ENCODE measurements at regions not wholly inside any gene's neighbourhood (a gene's known extent, or its start where the extent isn't known, plus 50 kb on each side); places are given as distances from the start of the nearest gene placed in this dataset.

GRCh38 chr22:47778160-47778658 lies 1015.8 kb downstream of the TBC1D22A start:
- no peak for TF ChIP-seq CTCF (conservative IDR thresholded peaks at IDR 0.05; ENCODE audit: low read depth, low read length)
- H3K4me3 ChIP-seq (ENCODE audit: low read depth, low read length): no peak overlapping the region
- no peak for DNase-seq (ENCODE audit: low read depth)

GRCh38 chr22:47777426-47777825 lies 1015.0 kb downstream of the TBC1D22A start:
- TF ChIP-seq CTCF (conservative IDR thresholded peaks at IDR 0.05; ENCODE audit: low read depth, low read length): no peak
- no peak for DNase-seq (ENCODE audit: low read depth)

GRCh38 chr22:47776329-47776728 lies 1013.9 kb downstream of the TBC1D22A start:
- TF ChIP-seq CTCF (conservative IDR thresholded peaks at IDR 0.05; ENCODE audit: low read depth, low read length): no peak
- no peak overlapping the region for H3K4me3 ChIP-seq (ENCODE audit: low read depth, low read length)
- no peak for DNase-seq (ENCODE audit: low read depth)

More at GRCh38 chr22:47777426-47777825, 1015.0 kb downstream of the TBC1D22A start:
- no peak overlapping the region for H3K4me3 ChIP-seq (ENCODE audit: low read depth, low read length)

- no peak for TF ChIP-seq CTCF (conservative IDR thresholded peaks at IDR 0.05; ENCODE audit: low read depth, low read length)
- H3K4me3 ChIP-seq (ENCODE audit: low read depth, low read length): no peak overlapping the region
- DNase-seq (ENCODE audit: low read depth): no peak
Measured at GRCh38 chr22:47775686-47776085, 1013.2 kb downstream of the TBC1D22A start.

GRCh38 chr22:47775191-47775590 lies 1012.7 kb downstream of the TBC1D22A start:
- no peak overlapping the region for H3K4me3 ChIP-seq (ENCODE audit: low read depth, low read length)
- no peak for DNase-seq (ENCODE audit: low read depth)
- no peak for TF ChIP-seq CTCF (conservative IDR thresholded peaks at IDR 0.05; ENCODE audit: low read depth, low read length)

GRCh38 chr22:47773635-47774034 lies 1011.2 kb downstream of the TBC1D22A start:
- DNase-seq (ENCODE audit: low read depth): no peak
- no peak overlapping the region for H3K4me3 ChIP-seq (ENCODE audit: low read depth, low read length)
- TF ChIP-seq CTCF (conservative IDR thresholded peaks at IDR 0.05; ENCODE audit: low read depth, low read length): no peak

- TF ChIP-seq CTCF (conservative IDR thresholded peaks at IDR 0.05; ENCODE audit: low read depth, low read length): no peak
- no peak overlapping the region for H3K4me3 ChIP-seq (ENCODE audit: low read depth, low read length)
- DNase-seq (ENCODE audit: low read depth): no peak
Measured at GRCh38 chr22:47772864-47773263, 1010.4 kb downstream of the TBC1D22A start.
